ENCODE measurements at regions not wholly inside any gene's neighbourhood (a gene's known extent, or its start where the extent isn't known, plus 50 kb on each side); places are given as distances from the start of the nearest gene placed in this dataset.

- H3K27me3 ChIP-seq (ENCODE audit: control insufficient read depth, insufficient read depth, low read length) = no peaks in the 10 kb centered on the region
- POLR2A ChIA-PET = no interaction called here
- TF ChIP-seq CTCF (IDR thresholded peaks at IDR 0.05; ENCODE audit: low read depth, low read length) = no peak
- DNase-seq (ENCODE audit: low read depth, low spot score) = no peak
- H3K4me3 ChIP-seq (ENCODE audit: low read depth, low read length) = no peak overlapping the region
- H3K9me3 ChIP-seq (ENCODE audit: control insufficient read depth, insufficient read depth, low read length) = no peaks in the 10 kb centered on the region
- H3K27ac ChIP-seq (ENCODE audit: low read depth, low read length) = no peak overlapping the region
- CTCF ChIA-PET = no interaction called here
Measured at GRCh38 chr5:162429142-162429541, 361.6 kb downstream of the GABRG2 start.

DNA sequence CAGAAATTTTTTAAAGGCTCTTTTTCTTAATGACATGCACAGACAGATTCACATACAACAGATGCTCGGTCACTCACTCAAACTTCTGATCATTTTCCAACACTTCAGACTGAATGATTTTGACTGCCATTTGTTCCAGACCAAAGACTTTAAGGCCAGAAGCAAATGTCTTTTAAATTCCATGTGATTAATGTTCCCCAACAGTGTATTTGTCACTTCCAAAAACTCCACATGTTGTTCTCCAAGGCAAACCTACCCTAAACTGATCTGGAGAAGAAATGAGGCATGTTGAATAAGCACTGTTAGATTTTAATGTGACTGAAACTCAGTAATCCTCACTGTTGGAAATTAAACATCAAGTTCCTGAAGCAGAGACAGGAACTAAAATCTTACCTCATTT is 366.7 kb downstream of the GABRG2 start:
- Histone ChIP-seq H3K27me3 (ENCODE audit: control insufficient read depth, insufficient read depth, low read length) (no peaks in the 10 kb centered on the region), H3K9me3 (ENCODE audit: control insufficient read depth, insufficient read depth, low read length) (no peaks in the 10 kb centered on the region), H3K27ac (ENCODE audit: low read depth, low read length) (no peak overlapping the region), H3K4me3 (ENCODE audit: low read depth, low read length) (no peak overlapping the region)
- DNase-seq (ENCODE audit: low read depth, low spot score) = no peak
- ChIA-PET POLR2A (no interaction called here), CTCF (no interaction called here)
- no peak for TF ChIP-seq CTCF (IDR thresholded peaks at IDR 0.05; ENCODE audit: low read depth, low read length)

GRCh38 chr5:162436055-162436454 is 368.5 kb downstream of the GABRG2 start:
- Histone ChIP-seq H3K4me3 (ENCODE audit: low read depth, low read length) (no peak overlapping the region), H3K27me3 (ENCODE audit: control insufficient read depth, insufficient read depth, low read length) (no peaks in the 10 kb centered on the region), H3K27ac (ENCODE audit: low read depth, low read length) (no peak overlapping the region), H3K9me3 (ENCODE audit: control insufficient read depth, insufficient read depth, low read length) (no peaks in the 10 kb centered on the region)
- ChIA-PET CTCF (no interaction called here), POLR2A (no interaction called here)
- TF ChIP-seq CTCF (IDR thresholded peaks at IDR 0.05; ENCODE audit: low read depth, low read length) = no peak
- DNase-seq (ENCODE audit: low read depth, low spot score) = no peak

GRCh38 chr5:162444129-162444762 is 376.7 kb downstream of the GABRG2 start:
- CTCF ChIA-PET = no interaction called here
- no peak overlapping the region for H3K27ac ChIP-seq (ENCODE audit: low read depth, low read length)
- H3K4me3 ChIP-seq (ENCODE audit: low read depth, low read length) = no peak overlapping the region
- TF ChIP-seq CTCF (IDR thresholded peaks at IDR 0.05; ENCODE audit: low read depth, low read length) = no peak
- no peaks in the 10 kb centered on the region for H3K27me3 ChIP-seq (ENCODE audit: control insufficient read depth, insufficient read depth, low read length)
- POLR2A ChIA-PET = no interaction called here
- peaks cover 15% of the 10 kb centered on the region for H3K9me3 ChIP-seq (ENCODE audit: control insufficient read depth, insufficient read depth, low read length)
- no peak for DNase-seq (ENCODE audit: low read depth, low spot score)

- peaks cover 21% of the 10 kb centered on the region; the same call in 1 of the 2 replicates for H3K9me3 ChIP-seq (ENCODE audit: control insufficient read depth, insufficient read depth, low read length)
- CTCF ChIA-PET = no interaction called here
- H3K27ac ChIP-seq (ENCODE audit: low read depth, low read length) = no peak overlapping the region
- no peak for DNase-seq (ENCODE audit: low read depth, low spot score)
- TF ChIP-seq CTCF (IDR thresholded peaks at IDR 0.05; ENCODE audit: low read depth, low read length) = no peak
- H3K27me3 ChIP-seq (ENCODE audit: control insufficient read depth, insufficient read depth, low read length) = no peaks in the 10 kb centered on the region
- no peak overlapping the region for H3K4me3 ChIP-seq (ENCODE audit: low read depth, low read length)
- POLR2A ChIA-PET = no interaction called here
Measured at GRCh38 chr5:162456086-162456485, 388.5 kb downstream of the GABRG2 start.
